AML-193 (cell line): ENCODE measurements at regions not wholly inside any gene's neighbourhood (a gene's known extent, or its start where the extent isn't known, plus 50 kb on each side); places are given as distances from the start of the nearest gene placed in this dataset.
"Not testable (repeated sequence)": the region's sequence is repeated elsewhere in the genome, so short reads cannot be mapped to it uniquely, and the experiment has no call there.

Experiments
- DNase-seq, 2 experiments: peaks; one replicate each; lab custom pipeline; 2025; lab: John Stamatoyannopoulos, UW

GRCh38 chr4:58368221-58368620, 1258.0 kb upstream of the IGFBP7 start:
- DNase-seq = no peak

- no peak for DNase-seq
Observed at GRCh38 chr4:58360354-58361133, 1250.4 kb upstream of the IGFBP7 start.

- no peak for DNase-seq
Observed at GRCh38 chr4:58359590-58359989, 1249.4 kb upstream of the IGFBP7 start.

- no peak for DNase-seq
Observed at GRCh38 chr4:58357947-58358346, 1247.8 kb upstream of the IGFBP7 start.

GRCh38 chr4:58325070-58325469, 1214.9 kb upstream of the IGFBP7 start:
- no peak for DNase-seq

GRCh38 chr4:58313444-58313843, 1203.3 kb upstream of the IGFBP7 start:
- no peak for DNase-seq

- no peak for DNase-seq
Observed at GRCh38 chr4:58303456-58303855, 1193.3 kb upstream of the IGFBP7 start.

GRCh38 chr4:58301376-58301999, 1191.3 kb upstream of the IGFBP7 start:
- DNase-seq = no peak

- no peak for DNase-seq
Observed at GRCh38 chr4:58286335-58286734, 1176.2 kb upstream of the IGFBP7 start.

GRCh38 chr4:58280928-58281327, 1170.7 kb upstream of the IGFBP7 start:
- DNase-seq = not testable (repeated sequence)

- DNase-seq = no peak
Observed at GRCh38 chr4:58275856-58276255, 1165.7 kb upstream of the IGFBP7 start.

GRCh38 chr4:58274553-58274952, 1164.4 kb upstream of the IGFBP7 start:
- DNase-seq = no peak

GRCh38 chr4:58272311-58272710, 1162.1 kb upstream of the IGFBP7 start:
- DNase-seq = no peak

- DNase-seq = no peak
Observed at GRCh38 chr4:58265734-58266133, 1155.5 kb upstream of the IGFBP7 start.

GRCh38 chr4:58261526-58261925, 1151.3 kb upstream of the IGFBP7 start:
- no peak for DNase-seq

GRCh38 chr4:58254291-58254690, 1144.1 kb upstream of the IGFBP7 start:
- no peak for DNase-seq

GRCh38 chr4:58252656-58253055, 1142.5 kb upstream of the IGFBP7 start:
- DNase-seq = no peak

GRCh38 chr4:58247792-58248191, 1137.6 kb upstream of the IGFBP7 start:
- DNase-seq = no peak

- DNase-seq = no peak
Observed at GRCh38 chr4:58225460-58225859, 1115.3 kb upstream of the IGFBP7 start.

GRCh38 chr4:58219179-58219578, 1109.0 kb upstream of the IGFBP7 start:
- no peak for DNase-seq

- DNase-seq = no peak
Observed at GRCh38 chr4:58216461-58216860, 1106.3 kb upstream of the IGFBP7 start.

GRCh38 chr4:58214376-58214775, 1104.2 kb upstream of the IGFBP7 start:
- DNase-seq = no peak

- no peak for DNase-seq
Observed at GRCh38 chr4:58209551-58209950, 1099.4 kb upstream of the IGFBP7 start.

GRCh38 chr4:58209001-58209400, 1098.8 kb upstream of the IGFBP7 start:
- no peak for DNase-seq
